ENCODE measurements at regions not wholly inside any gene's neighbourhood (a gene's known extent, or its start where the extent isn't known, plus 50 kb on each side); places are given as distances from the start of the nearest gene placed in this dataset.

DNA sequence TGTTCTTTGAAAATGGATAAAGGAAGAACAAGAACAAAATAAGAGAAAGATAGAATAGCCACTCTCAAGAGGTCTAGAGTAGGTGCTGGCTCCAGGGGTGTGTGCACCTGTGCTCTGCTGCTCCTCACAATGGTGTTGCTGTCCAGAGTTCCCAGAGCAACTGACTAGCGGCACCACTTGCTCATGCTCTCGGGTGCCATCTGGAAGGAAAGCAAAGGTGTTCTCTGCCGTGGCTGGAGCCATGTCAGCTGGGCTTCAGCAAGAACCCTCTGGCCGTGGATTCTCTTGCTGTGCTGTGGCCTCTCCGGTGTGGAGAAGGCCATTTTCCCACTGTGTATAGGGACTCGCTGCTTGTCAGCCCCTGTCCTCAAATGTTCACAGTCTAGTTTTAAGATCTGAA lies 114.6 kb upstream of the TEX51 start:
- intact Hi-C loops (cut with DNase I) = loop anchor here in 1 of 4 donors (5.0 kb wide), 1 partner anchor 257 kb away; no protein-coding TSS in a partner anchor
- Histone ChIP-seq H3K9me3 (ENCODE audit: control insufficient read depth, low read length) (no peaks in the 10 kb centered on the region), H3K27me3 (ENCODE audit: control insufficient read depth, insufficient read depth) (no peaks in the 10 kb centered on the region), H3K4me1 (ENCODE audit: control insufficient read depth, insufficient read depth, low read length) (no peaks in the 10 kb centered on the region), H3K4me3 (ENCODE audit: low read length) (no peak overlapping the region), H3K27ac (ENCODE audit: low read length) (no peak overlapping the region)
- DNase-seq (no peak), ATAC-seq (no peak)
- 73% methylated on average over 6 of the region's 6 CpGs for WGBS

DNA sequence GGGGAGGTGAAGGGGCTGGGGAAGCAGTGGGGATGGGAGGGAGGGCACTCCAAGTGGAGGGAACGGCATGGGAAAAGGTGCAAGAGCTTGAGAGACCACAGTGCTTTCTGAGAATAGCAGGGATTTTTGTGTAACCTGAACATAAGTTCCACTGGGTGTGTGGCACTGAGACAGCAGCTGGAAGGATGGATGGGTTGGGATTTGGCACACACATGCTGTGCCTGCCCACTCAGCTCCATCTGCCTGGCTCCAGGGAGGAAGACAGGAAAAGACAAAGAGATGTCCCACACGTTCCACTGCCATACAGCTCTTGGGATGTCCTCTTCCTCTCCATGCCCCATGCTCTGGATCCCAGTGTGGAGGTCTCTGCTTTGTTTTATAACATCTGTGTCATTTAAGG lies 114.1 kb upstream of the TEX51 start:
- Histone ChIP-seq H3K27me3 (ENCODE audit: control insufficient read depth, insufficient read depth) (no peaks in the 10 kb centered on the region), H3K9me3 (ENCODE audit: control insufficient read depth, low read length) (no peaks in the 10 kb centered on the region), H3K27ac (ENCODE audit: low read length) (no peak overlapping the region), H3K4me3 (ENCODE audit: low read length) (no peak overlapping the region), H3K4me1 (ENCODE audit: control insufficient read depth, insufficient read depth, low read length) (no peaks in the 10 kb centered on the region)
- intact Hi-C loops (cut with DNase I) = loop anchor here in 1 of 4 donors (5.0 kb wide), 1 partner anchor 257 kb away; no protein-coding TSS in a partner anchor
- ATAC-seq (no peak), DNase-seq (no peak)
- WGBS = 69% methylated on average over 2 of the region's 2 CpGs

DNA sequence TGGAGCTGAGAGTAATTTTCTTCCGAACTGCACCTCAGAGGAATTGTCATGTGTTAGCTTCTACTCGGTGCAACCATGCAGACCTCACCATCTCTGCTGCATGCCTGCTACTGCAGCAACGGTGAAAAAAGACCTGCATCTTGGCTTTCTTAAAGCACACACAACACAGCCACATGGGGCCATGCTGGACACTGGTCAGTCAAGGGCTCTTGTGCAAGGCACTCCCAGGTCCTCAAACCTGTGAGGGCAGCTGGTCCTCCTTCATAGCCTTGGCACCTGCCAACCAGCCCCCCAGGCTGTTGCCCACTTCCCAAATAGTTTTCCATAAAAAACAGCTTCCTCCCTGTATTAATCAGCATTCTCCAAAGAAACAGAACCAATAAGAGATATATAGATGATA lies 113.5 kb upstream of the TEX51 start:
- DNase-seq (no peak), ATAC-seq (no peak)
- WGBS = 84% methylated on average over 3 of the region's 3 CpGs
- H3K4me3 ChIP-seq (ENCODE audit: low read length) = no peak overlapping the region
- H3K4me1 ChIP-seq (ENCODE audit: control insufficient read depth, insufficient read depth, low read length) = no peaks in the 10 kb centered on the region
- H3K27me3 ChIP-seq (ENCODE audit: control insufficient read depth, insufficient read depth) = no peaks in the 10 kb centered on the region
- intact Hi-C loops (cut with DNase I) = no loop called here
- no peaks in the 10 kb centered on the region for H3K9me3 ChIP-seq (ENCODE audit: control insufficient read depth, low read length)
- H3K27ac ChIP-seq (ENCODE audit: low read length) = no peak overlapping the region

DNA sequence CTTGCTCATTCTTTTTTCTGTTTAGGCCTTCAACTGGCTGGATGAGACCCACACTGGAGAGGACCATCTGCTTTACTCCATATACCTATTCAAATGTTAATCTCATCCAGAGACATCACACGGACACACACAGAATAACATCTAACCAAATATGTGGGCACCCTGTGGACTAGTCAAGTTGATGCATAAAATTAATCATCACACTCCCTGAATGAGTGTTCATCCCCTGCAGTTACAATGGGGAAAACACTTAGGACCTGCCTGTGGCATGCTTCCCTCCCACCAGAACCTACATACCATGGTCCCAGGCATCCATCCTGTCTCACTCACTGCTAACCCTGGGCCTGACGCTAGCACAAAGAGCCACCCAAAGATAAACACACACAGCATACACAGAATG lies 112.8 kb upstream of the TEX51 start:
- H3K4me3 ChIP-seq (ENCODE audit: low read length) = no peak overlapping the region
- no peak for DNase-seq
- no peaks in the 10 kb centered on the region for H3K27me3 ChIP-seq (ENCODE audit: control insufficient read depth, insufficient read depth)
- intact Hi-C loops (cut with DNase I) = no loop called here
- H3K4me1 ChIP-seq (ENCODE audit: control insufficient read depth, insufficient read depth, low read length) = no peaks in the 10 kb centered on the region
- ATAC-seq = no peak
- WGBS = 88% methylated on average over 2 of the region's 2 CpGs
- H3K27ac ChIP-seq (ENCODE audit: low read length) = no peak overlapping the region
- no peaks in the 10 kb centered on the region for H3K9me3 ChIP-seq (ENCODE audit: control insufficient read depth, low read length)

DNA sequence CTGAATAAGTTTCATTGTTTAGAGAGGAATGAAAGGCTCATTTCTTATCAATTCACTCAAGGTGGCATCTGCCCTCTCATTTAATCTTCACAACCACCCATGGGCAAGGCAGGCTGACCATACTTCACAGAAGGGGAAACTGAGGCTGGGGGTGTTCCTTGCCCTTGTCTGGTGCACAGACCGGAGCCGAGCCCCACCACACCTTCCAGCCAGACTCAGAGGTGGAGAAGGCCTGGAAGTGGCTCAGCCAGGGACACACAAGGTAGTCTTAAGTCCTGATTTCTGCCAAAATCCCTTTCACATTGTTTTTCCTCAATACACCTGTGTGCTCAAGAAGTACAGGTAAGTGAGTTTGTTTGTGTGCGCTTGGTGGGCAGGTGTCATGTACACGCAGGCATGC lies 111.9 kb upstream of the TEX51 start:
- no peak overlapping the region for H3K4me3 ChIP-seq (ENCODE audit: low read length)
- H3K27ac ChIP-seq (ENCODE audit: low read length) = no peak overlapping the region
- DNase-seq = no peak
- no peaks in the 10 kb centered on the region for H3K9me3 ChIP-seq (ENCODE audit: control insufficient read depth, low read length)
- intact Hi-C loops (cut with DNase I) = no loop called here
- no peaks in the 10 kb centered on the region for H3K27me3 ChIP-seq (ENCODE audit: control insufficient read depth, insufficient read depth)
- WGBS = 88% methylated on average over 4 of the region's 4 CpGs
- ATAC-seq = no peak
- no peaks in the 10 kb centered on the region for H3K4me1 ChIP-seq (ENCODE audit: control insufficient read depth, insufficient read depth, low read length)

DNA sequence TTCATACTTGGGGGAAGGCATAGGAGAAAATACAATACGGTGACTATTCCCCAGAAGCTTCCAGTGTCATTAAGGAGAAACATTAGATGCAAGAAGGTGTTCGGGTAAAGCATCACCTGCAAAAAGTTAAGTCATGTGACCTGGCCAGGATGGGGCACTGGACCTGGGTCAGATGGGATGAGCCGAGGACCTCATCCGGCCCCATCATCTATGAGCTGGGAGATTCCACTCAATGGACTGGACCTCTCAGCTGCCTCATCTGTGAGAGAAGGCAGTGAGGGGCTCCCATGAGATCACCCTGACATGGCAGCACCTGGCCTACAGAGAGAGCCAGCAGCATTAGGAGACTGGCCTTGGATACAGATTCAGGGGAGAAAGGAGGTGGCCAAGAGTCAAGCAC lies 111.4 kb upstream of the TEX51 start:
- no peaks in the 10 kb centered on the region for H3K27me3 ChIP-seq (ENCODE audit: control insufficient read depth, insufficient read depth)

DNA sequence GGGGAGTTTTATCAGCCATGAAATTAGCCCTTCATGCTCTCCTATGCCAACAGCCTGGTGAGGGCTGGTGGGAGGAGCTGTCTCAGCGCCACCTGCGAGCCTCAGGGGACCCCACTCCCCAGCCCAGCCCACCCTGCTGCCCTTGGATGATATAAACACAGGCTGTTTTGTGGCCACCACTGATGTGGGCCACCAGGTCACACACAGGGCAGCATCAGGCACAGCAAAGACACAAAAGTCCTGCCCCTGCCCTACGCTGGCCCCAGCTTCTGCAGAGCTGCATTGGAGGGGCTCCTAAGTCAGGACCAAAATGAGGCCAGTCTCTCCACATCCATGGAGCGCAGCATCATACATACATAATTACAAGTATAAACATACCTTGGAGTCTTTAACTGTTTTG lies 110.6 kb upstream of the TEX51 start:
- H3K4me3 ChIP-seq (ENCODE audit: low read length) = no peak overlapping the region
- no peaks in the 10 kb centered on the region for H3K27me3 ChIP-seq (ENCODE audit: control insufficient read depth, insufficient read depth)
- DNase-seq = no peak
- no peaks in the 10 kb centered on the region for H3K9me3 ChIP-seq (ENCODE audit: control insufficient read depth, low read length)
- no peak overlapping the region for H3K27ac ChIP-seq (ENCODE audit: low read length)
- no peak for ATAC-seq
- intact Hi-C loops (cut with DNase I) = no loop called here
- WGBS = 82% methylated on average over 4 of the region's 4 CpGs
- H3K4me1 ChIP-seq (ENCODE audit: control insufficient read depth, insufficient read depth, low read length) = no peaks in the 10 kb centered on the region

More for the DNA sequence above, 111.4 kb upstream of the TEX51 start:
- 97% methylated on average over 4 of the region's 4 CpGs for WGBS
- no peak overlapping the region for H3K27ac ChIP-seq (ENCODE audit: low read length)
- H3K4me3 ChIP-seq (ENCODE audit: low read length) = no peak overlapping the region
- ATAC-seq = no peak
- no peaks in the 10 kb centered on the region for H3K4me1 ChIP-seq (ENCODE audit: control insufficient read depth, insufficient read depth, low read length)
- DNase-seq = no peak
- H3K9me3 ChIP-seq (ENCODE audit: control insufficient read depth, low read length) = no peaks in the 10 kb centered on the region
- intact Hi-C loops (cut with DNase I) = no loop called here

DNA sequence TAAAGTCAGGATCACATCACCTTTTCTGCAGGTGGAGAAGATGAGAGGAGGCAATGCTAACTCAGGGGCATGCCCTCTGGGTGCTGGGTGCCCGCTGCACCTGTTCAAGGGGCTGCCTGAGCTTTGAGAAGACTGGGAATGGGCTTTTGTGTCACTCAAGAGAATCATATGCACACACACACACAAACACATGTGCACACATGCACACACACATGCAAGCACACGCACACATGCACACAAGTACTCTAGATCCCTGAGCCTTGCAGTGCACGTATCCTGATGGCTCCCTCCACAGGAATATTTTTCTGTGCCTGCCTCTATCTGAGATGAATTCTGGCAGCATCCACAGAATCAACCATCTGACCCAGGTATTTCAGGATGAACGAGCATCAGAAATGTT lies 110.0 kb upstream of the TEX51 start:
- ATAC-seq (no peak), DNase-seq (no peak)
- H3K27ac ChIP-seq (ENCODE audit: low read length) = no peak overlapping the region
- intact Hi-C loops (cut with DNase I) = no loop called here
- no peaks in the 10 kb centered on the region for H3K4me1 ChIP-seq (ENCODE audit: control insufficient read depth, insufficient read depth, low read length)
- WGBS = 74% methylated on average over 4 of the region's 4 CpGs
- no peaks in the 10 kb centered on the region for H3K27me3 ChIP-seq (ENCODE audit: control insufficient read depth, insufficient read depth)
- no peak overlapping the region for H3K4me3 ChIP-seq (ENCODE audit: low read length)
- no peaks in the 10 kb centered on the region for H3K9me3 ChIP-seq (ENCODE audit: control insufficient read depth, low read length)

DNA sequence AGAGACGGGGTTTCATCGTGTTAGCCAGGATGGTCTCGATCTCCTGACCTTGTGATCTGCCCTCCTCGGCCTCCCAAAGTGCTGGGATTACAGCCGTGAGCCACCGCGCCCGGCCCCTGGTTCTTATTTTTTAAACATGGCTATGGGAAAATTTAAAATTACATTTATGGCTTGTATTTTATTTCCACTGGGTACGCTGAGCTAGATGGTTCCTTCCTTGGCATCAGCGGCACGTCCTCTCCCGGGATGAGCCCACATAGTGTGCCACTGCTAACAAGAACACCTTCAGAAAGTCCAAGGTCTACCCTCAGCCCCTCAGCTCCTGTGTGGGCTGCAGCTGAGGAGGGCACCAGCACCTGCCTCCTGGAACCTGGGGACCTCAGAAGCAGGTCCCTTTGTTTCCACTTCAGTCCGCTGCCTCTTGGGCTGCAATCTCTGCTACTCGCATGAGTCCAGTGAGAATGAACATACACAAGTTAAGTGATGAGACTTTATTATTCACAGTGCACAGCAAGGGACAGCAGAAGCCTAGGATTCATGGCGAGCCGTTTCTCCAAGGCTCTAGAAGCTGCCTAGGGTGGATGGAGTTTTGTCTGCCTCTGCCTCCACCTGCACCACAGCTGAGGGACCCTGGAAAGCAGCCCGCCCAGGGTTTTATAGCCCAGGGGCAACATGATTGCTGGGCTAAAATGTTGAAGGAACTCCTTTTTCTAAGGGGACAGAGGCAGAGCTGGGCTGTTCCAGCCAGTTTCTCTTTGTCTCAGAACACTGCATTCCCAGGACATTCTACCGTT lies 107.5 kb upstream of the TEX51 start:
- intact Hi-C loops (cut with DNase I) = no loop called here
- no peak overlapping the region for H3K4me3 ChIP-seq (ENCODE audit: low read length)
- no peak overlapping the region for H3K27ac ChIP-seq (ENCODE audit: low read length)
- 88% methylated on average over 18 of the region's 18 CpGs for WGBS
- no peaks in the 10 kb centered on the region for H3K27me3 ChIP-seq (ENCODE audit: control insufficient read depth, insufficient read depth)
- no peaks in the 10 kb centered on the region for H3K4me1 ChIP-seq (ENCODE audit: control insufficient read depth, insufficient read depth, low read length)
- no peaks in the 10 kb centered on the region for H3K9me3 ChIP-seq (ENCODE audit: control insufficient read depth, low read length)
- DNase-seq (no peak), ATAC-seq (no peak)

DNA sequence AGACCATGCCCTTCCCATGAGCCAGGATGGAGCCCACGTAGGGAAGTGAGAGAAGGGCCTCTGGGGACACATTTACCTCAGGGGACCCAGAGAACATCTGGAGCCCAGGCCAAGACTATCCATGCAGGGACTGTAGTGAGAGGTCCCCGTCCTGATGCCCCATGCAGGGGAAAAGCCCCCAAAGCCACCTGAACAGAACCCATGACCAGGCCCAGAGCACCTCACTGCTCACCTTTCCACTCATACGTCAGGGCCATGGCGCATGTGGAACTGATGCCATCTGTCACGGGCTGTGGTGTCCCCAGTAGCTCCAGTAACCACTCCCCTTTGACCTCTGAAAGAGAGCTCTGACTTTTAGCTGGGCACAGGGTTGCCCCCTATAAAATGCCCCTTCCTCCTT lies 106.5 kb upstream of the TEX51 start:
- DNase-seq (no peak), ATAC-seq (no peak)
- no peak overlapping the region for H3K4me3 ChIP-seq (ENCODE audit: low read length)
- intact Hi-C loops (cut with DNase I) = no loop called here
- H3K9me3 ChIP-seq (ENCODE audit: control insufficient read depth, low read length) = no peaks in the 10 kb centered on the region
- no peak overlapping the region for H3K27ac ChIP-seq (ENCODE audit: low read length)
- H3K27me3 ChIP-seq (ENCODE audit: control insufficient read depth, insufficient read depth) = no peaks in the 10 kb centered on the region
- H3K4me1 ChIP-seq (ENCODE audit: control insufficient read depth, insufficient read depth, low read length) = no peaks in the 10 kb centered on the region
- 71% methylated on average over 5 of the region's 5 CpGs for WGBS

DNA sequence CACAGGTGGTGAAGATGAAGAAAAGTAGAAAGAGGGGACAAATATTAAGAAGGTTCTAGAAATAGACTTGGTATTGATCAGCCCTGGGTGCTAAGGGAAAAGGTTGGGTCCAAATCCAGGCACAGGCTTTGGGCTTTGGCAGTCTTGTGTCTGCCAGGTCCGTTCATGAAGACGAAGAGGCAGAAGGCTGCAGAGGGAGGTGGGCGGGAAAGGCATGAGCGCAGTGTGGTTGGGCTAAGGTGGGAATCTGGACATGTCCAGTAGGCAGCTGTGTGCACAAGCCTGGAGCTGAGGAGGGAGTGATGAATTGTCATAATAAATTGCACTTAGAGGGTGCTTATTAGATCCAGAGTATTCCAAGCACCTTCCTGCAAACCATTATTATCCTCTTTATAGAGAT lies 105.7 kb upstream of the TEX51 start:
- no peak overlapping the region for H3K4me3 ChIP-seq (ENCODE audit: low read length)
- 82% methylated on average over 4 of the region's 4 CpGs for WGBS
- intact Hi-C loops (cut with DNase I) = no loop called here
- H3K4me1 ChIP-seq (ENCODE audit: control insufficient read depth, insufficient read depth, low read length) = no peaks in the 10 kb centered on the region
- no peak overlapping the region for H3K27ac ChIP-seq (ENCODE audit: low read length)
- no peaks in the 10 kb centered on the region for H3K27me3 ChIP-seq (ENCODE audit: control insufficient read depth, insufficient read depth)
- DNase-seq = no peak
- no peak for ATAC-seq
- no peaks in the 10 kb centered on the region for H3K9me3 ChIP-seq (ENCODE audit: control insufficient read depth, low read length)

Data from right cardiac atrium (tissue), 5 donors.